BLaER1 (cell line): ENCODE measurements at regions not wholly inside any gene's neighbourhood (a gene's known extent, or its start where the extent isn't known, plus 50 kb on each side); places are given as distances from the start of the nearest gene placed in this dataset.

Experiments used
- H3K27ac ChIP-seq: shearing (Covaris generic); formaldehyde crosslinking; 2 replicates; pipeline ENCODE4 v1.8.1; 2022
- H3K27me3 ChIP-seq: shearing (Covaris generic); formaldehyde crosslinking; 2 replicates; pipeline ENCODE4 v1.8.1; 2022
- H3K36me3 ChIP-seq: shearing (Covaris generic); formaldehyde crosslinking; 2 replicates; pipeline ENCODE4 v1.8.1; 2022
- H3K4me1 ChIP-seq: shearing (Covaris generic); formaldehyde crosslinking; 2 replicates; pipeline ENCODE4 v1.8.1; 2022
- H3K4me2 ChIP-seq: shearing (Covaris generic); formaldehyde crosslinking; 2 replicates; pipeline ENCODE4 v1.8.1; 2022
- H3K4me3 ChIP-seq: shearing (Covaris generic); formaldehyde crosslinking; 2 replicates; pipeline ENCODE4 v1.8.1; 2022
- H3K9ac ChIP-seq: shearing (Covaris generic); formaldehyde crosslinking; 2 replicates; pipeline ENCODE4 v1.8.1; 2022
- H3K9me3 ChIP-seq: shearing (Covaris generic); formaldehyde crosslinking; 2 replicates; pipeline ENCODE4 v1.8.1; 2022
- H4K20me1 ChIP-seq: shearing (Covaris generic); formaldehyde crosslinking; 2 replicates; pipeline ENCODE4 v1.8.1; 2022
- Cebpa-rat ChIP-seq: shearing (Covaris generic); IDR thresholded peaks from 2 replicates; pipeline ENCODE4 v1.8.1; 2022

DNA sequence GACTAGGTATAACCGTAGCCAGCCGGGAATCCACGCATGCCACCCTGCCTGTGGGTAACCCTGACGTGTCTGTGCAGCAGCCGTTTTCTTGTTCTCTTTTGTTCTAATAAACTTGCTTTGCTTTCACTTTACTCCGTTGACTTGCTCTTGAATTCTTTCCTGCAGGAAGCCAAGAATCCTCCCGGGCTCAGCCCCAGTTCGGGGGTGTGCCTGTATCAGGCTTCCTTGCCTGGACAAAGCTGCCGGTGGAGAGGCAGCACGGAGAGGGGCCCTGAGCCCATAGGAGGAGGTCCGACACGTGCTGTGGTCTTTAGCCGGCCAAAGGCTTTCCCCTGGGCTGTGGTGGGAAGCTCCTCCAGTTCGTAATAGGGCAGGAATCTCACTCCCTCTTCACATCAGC is 256.5 kb upstream of the PPP2R2D start:
- H3K27ac ChIP-seq = no peak overlapping the region
- H3K4me1 ChIP-seq = peaks cover 18% of the 10 kb centered on the region
- no peak for TF ChIP-seq Cebpa-rat
- no peaks in the 10 kb centered on the region for H3K36me3 ChIP-seq
- no peaks in the 10 kb centered on the region for H4K20me1 ChIP-seq
- H3K9ac ChIP-seq = no peak overlapping the region
- no peak overlapping the region for H3K4me2 ChIP-seq
- H3K9me3 ChIP-seq = peaks cover 11% of the 10 kb centered on the region
- H3K4me3 ChIP-seq = no peak overlapping the region
- no peaks in the 10 kb centered on the region for H3K27me3 ChIP-seq

DNA sequence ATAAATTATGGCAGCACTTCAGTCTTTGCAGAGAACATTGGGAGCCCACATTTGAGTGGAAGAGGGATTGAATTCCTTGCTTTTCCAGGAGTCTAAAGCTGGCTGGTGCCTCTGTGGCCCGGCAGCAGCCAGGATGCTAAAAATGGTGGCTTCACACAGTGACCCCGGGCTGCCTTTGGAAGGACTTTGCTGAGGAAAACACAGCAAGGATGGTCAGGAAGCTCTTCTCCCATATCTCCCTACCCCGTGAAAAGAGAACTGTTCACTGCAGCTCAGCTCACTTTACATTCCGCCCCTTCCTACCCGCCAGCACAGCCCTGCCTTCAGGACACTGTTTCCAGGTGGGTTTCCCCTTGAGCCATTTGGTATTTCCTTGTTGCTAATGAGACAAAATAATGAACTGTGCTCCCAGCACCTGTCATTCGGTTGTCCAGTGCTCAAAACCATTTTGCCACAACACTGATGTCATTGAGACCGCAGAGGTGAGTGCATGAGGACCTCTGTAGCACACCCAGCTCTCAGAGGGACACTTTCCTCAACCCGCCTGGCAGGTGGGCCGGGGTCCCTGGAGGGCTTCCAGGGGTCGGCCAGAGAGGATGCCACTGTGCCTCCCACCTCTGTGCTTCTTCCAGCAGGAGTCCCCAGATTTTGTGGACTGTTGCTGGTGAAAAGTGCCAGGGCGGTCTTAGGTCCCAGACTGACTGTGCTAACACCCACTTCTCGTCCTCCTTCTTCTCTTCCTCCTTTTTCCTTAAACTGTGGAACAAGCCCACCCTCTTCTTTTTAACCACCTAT is 255.7 kb upstream of the PPP2R2D start:
- Histone ChIP-seq H4K20me1 (no peaks in the 10 kb centered on the region), H3K27me3 (no peaks in the 10 kb centered on the region), H3K9me3 (peaks cover 4% of the 10 kb centered on the region; the same call in 1 of the 2 replicates), H3K36me3 (no peaks in the 10 kb centered on the region), H3K4me2 (no peak overlapping the region), H3K4me3 (no peak overlapping the region), H3K27ac (no peak overlapping the region), H3K9ac (no peak overlapping the region), H3K4me1 (peaks cover 18% of the 10 kb centered on the region)
- TF ChIP-seq Cebpa-rat = no peak

DNA sequence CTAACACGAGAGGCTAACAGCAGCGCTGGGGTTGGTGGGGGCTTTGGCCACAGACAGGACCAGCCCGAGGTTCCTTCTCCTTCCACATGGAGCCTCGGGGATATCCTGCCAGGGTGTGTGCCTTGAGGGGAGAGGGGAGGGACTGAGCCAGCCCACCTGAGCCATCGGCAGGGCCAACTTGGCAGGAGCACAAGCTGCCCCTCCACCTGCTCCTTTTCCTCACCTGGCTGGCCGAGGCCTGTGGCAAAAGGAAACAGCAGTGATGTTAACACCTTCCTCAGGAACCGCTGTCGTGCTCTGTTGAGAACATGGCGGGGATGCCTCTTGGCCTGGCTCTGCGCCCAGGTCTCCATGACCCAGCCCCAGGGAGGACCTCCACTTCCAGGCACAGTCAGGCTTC is 255.1 kb upstream of the PPP2R2D start:
- peaks cover 12% of the 10 kb centered on the region for H3K4me1 ChIP-seq
- TF ChIP-seq Cebpa-rat = no peak
- no peak overlapping the region for H3K4me2 ChIP-seq
- H3K27me3 ChIP-seq = no peaks in the 10 kb centered on the region
- H3K9ac ChIP-seq = no peak overlapping the region
- no peaks in the 10 kb centered on the region for H3K36me3 ChIP-seq
- no peak overlapping the region for H3K27ac ChIP-seq
- H4K20me1 ChIP-seq = no peaks in the 10 kb centered on the region
- H3K4me3 ChIP-seq = no peak overlapping the region
- H3K9me3 ChIP-seq = no peaks in the 10 kb centered on the region

DNA sequence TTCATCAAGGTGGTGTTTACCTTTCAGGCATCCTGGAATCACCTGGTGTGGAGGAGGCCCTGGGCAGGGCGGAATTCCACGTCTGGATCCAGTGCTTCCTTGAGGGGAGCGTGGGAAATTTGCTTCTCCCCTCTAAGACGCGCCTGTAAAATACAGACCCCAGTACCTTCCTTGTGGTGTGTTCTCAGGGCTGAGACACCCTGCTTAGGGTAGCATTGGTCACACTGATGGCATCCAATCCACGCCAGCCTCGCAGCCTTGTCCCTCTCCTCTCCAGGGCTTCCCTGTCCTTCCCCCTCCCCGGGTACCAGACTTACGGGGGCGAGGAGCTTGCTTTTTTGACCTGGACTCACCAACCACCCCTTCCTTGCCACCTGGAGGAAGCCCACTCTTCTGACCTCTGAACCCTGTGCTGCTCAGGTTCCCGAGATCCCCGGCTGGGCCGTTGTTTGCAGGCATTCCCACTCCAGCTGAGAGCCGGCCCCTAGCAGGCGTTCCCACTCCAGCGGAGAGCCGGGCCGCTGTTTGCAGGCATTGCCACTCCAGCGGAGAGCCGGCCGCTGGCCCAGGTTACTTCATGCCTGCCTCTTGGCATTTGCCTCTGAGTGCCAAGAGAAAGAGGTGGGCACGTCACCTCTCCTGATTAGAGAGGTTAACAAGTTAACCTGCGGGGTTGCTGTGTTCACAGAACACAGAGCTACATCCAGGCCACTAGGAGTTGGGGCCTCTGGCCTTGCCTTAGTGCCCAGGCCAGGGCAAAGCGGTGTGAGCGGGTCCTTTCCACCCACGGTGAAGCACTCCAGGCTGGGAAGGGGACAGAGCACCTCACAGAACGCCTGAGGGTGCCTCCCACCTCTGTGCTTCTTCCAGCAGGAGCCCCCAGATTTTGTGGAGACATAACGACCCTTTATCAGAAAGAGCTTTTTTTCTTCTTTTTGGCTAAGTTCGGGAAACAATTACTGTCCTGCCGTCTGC is 254.0 kb upstream of the PPP2R2D start:
- Histone ChIP-seq H3K27ac (no peak overlapping the region), H3K4me1 (peaks cover 11% of the 10 kb centered on the region), H3K4me2 (no peak overlapping the region), H3K36me3 (no peaks in the 10 kb centered on the region), H3K9ac (no peak overlapping the region), H4K20me1 (no peaks in the 10 kb centered on the region), H3K9me3 (no peaks in the 10 kb centered on the region), H3K4me3 (no peak overlapping the region), H3K27me3 (no peaks in the 10 kb centered on the region)
- TF ChIP-seq Cebpa-rat = no peak

- Histone ChIP-seq H3K9ac (no peak overlapping the region), H3K27me3 (peaks cover 6% of the 10 kb centered on the region; the same call in 1 of the 2 replicates), H3K9me3 (no peaks in the 10 kb centered on the region), H4K20me1 (no peaks in the 10 kb centered on the region), H3K4me2 (no peak overlapping the region), H3K36me3 (no peaks in the 10 kb centered on the region), H3K27ac (no peak overlapping the region), H3K4me3 (no peak overlapping the region), H3K4me1 (peaks cover 19% of the 10 kb centered on the region)
- TF ChIP-seq Cebpa-rat = no peak
Measured at GRCh38 chr10:131647789-131648188, 253.0 kb upstream of the PPP2R2D start.

DNA sequence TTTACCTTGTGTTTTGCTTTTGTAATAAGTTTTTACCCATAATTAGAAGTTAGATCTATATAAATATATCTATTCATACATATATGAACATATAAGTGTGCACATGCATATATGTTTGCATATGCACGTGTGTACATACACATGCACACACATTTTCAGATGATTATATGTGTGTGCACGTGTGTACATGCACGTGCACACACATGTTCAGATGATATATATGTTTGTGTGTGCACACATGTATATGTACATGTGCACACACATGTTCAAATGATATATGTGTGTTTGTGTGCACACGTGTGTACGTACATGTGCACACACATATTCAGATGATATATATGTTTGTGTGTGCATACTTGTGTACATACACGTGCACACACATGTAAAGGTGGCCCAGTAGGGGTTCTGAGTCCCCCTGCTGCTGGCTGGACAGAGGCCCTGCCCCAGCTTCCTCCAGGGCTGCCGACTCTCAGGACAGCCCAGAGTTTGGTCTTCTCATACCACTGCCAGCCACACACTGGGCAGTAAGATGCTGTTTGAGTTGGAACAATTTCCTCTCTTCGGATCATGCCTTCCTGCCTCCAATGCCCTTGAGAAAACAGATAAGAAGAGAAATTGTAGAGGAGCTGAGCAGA is 252.3 kb upstream of the PPP2R2D start:
- no peak overlapping the region for H3K9ac ChIP-seq
- no peak for TF ChIP-seq Cebpa-rat

DNA sequence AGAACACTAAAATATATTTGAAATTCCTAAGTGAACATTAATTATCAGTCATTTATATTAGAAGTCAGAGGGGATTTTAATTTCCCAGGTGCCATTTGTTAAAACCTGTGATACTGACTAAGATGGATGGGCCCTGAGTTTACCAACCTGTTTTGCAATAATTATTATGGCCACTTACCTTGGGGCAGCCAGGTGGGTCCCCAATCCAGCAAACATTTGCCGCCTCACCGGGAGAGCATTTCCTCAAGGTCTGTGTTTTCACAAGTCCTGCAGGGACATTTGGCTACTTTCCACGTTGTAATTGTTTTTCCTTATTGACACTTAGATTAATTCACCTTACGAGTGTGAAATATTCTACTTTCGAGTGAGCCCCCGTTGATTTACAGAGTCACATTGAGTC is 251.2 kb upstream of the PPP2R2D start:
- no peak for TF ChIP-seq Cebpa-rat
- H3K4me2 ChIP-seq = no peak overlapping the region
- H3K4me1 ChIP-seq = peaks cover 29% of the 10 kb centered on the region
- no peak overlapping the region for H3K27ac ChIP-seq
- H4K20me1 ChIP-seq = no peaks in the 10 kb centered on the region
- H3K9ac ChIP-seq = no peak overlapping the region
- H3K4me3 ChIP-seq = no peak overlapping the region
- H3K27me3 ChIP-seq = peaks cover 6% of the 10 kb centered on the region; the same call in 1 of the 2 replicates
- no peaks in the 10 kb centered on the region for H3K9me3 ChIP-seq
- H3K36me3 ChIP-seq = no peaks in the 10 kb centered on the region

More for the DNA sequence above, 252.3 kb upstream of the PPP2R2D start:
- Histone ChIP-seq H4K20me1 (no peaks in the 10 kb centered on the region), H3K4me3 (no peak overlapping the region), H3K27ac (no peak overlapping the region), H3K36me3 (no peaks in the 10 kb centered on the region), H3K4me2 (no peak overlapping the region), H3K4me1 (peaks cover 26% of the 10 kb centered on the region), H3K9me3 (no peaks in the 10 kb centered on the region), H3K27me3 (peaks cover 6% of the 10 kb centered on the region; the same call in 1 of the 2 replicates)

DNA sequence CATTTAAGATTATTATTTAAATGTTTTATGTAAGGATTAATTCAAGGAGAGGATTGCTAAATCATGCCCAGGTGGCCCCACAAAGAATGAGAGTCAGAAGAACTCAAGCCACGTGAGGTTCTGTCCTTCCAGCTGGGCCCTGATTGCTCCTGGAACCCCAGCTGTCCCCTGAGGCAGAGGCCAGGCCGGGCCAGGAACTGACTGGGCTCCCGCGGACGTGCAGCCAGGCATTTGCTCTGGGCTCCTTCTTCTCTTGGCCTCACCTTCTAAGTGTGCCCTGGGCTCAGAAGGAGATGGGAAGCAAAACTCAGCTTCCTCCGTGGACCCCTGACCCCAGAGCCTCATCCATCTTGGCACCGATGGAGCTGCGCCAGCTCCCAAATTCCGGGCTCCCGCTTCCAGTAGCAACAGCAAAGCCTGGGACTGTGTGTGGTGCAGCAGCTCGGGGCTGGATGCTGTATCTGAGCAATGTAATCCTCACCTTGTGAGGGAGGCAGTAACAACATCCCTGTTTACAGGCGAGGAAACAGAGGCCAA is 250.6 kb upstream of the PPP2R2D start:
- Histone ChIP-seq H3K4me3 (no peak overlapping the region), H4K20me1 (no peaks in the 10 kb centered on the region), H3K36me3 (no peaks in the 10 kb centered on the region), H3K27me3 (peaks cover 6% of the 10 kb centered on the region; the same call in 1 of the 2 replicates), H3K27ac (no peak overlapping the region), H3K4me1 (peaks cover 29% of the 10 kb centered on the region), H3K4me2 (no peak overlapping the region), H3K9ac (no peak overlapping the region), H3K9me3 (no peaks in the 10 kb centered on the region)
- TF ChIP-seq Cebpa-rat = no peak
